Coronary artery (tissue), 2 donors: ENCODE measurements at regions not wholly inside any gene's neighbourhood (a gene's known extent, or its start where the extent isn't known, plus 50 kb on each side); places are given as distances from the start of the nearest gene placed in this dataset.

Source experiments
- DNase-seq: peaks from one replicate; pipeline ENCODE4 v3.0.0-alpha.2; 2017; ENCODE audit warnings: low spot score
- H3K27ac ChIP-seq, 2 donors: fragments of 200-600 bp; sonication (generic); one replicate each; pipeline ENCODE4 v1.5.1; 2016 to 2019
- H3K4me3 ChIP-seq: fragments of 200-600 bp; sonication (generic); 2 replicates; pipeline ENCODE4 v1.5.1; 2016; ENCODE audit warnings: mild to moderate bottlenecking, moderate library complexity
- CTCF ChIP-seq: fragments of 200-600 bp; sonication (generic); IDR thresholded peaks from one replicate; pipeline ENCODE4 v1.5.1; 2019; ENCODE audit warnings: antibody characterized with exemption

- Histone ChIP-seq H3K27ac (no peak overlapping the region), H3K4me3 (no peak overlapping the region)
- TF ChIP-seq CTCF: no peak
- DNase-seq: no peak
Observed at GRCh38 chr9:95643619-95644018, 126.8 kb upstream of the PTCH1 start.

GRCh38 chr9:95642189-95642588, 125.4 kb upstream of the PTCH1 start:
- no peak for DNase-seq
- no peak for TF ChIP-seq CTCF

GRCh38 chr9:95641586-95641985, 124.8 kb upstream of the PTCH1 start:
- no peak overlapping the region for H3K4me3 ChIP-seq
- no peak overlapping the region for H3K27ac ChIP-seq
- DNase-seq: no peak
- no peak for TF ChIP-seq CTCF

More at GRCh38 chr9:95642189-95642588, 125.4 kb upstream of the PTCH1 start:
- no peak overlapping the region for H3K4me3 ChIP-seq
- no peak overlapping the region for H3K27ac ChIP-seq

GRCh38 chr9:95640336-95640735, 123.6 kb upstream of the PTCH1 start:
- Histone ChIP-seq H3K27ac (no peak overlapping the region), H3K4me3 (no peak overlapping the region)
- no peak for DNase-seq
- no peak for TF ChIP-seq CTCF

GRCh38 chr9:95635986-95636671, 119.4 kb upstream of the PTCH1 start:
- TF ChIP-seq CTCF: no peak
- no peak overlapping the region for H3K4me3 ChIP-seq
- H3K27ac ChIP-seq: no peak overlapping the region
- no peak for DNase-seq

- no peak overlapping the region for H3K27ac ChIP-seq
Observed at GRCh38 chr9:95634536-95634935, 117.8 kb upstream of the PTCH1 start.

More at GRCh38 chr9:95634536-95634935, 117.8 kb upstream of the PTCH1 start:
- no peak overlapping the region for H3K4me3 ChIP-seq
- no peak for DNase-seq
- no peak for TF ChIP-seq CTCF
